Kidney epithelial cell (primary cell): ENCODE measurements at regions not wholly inside any gene's neighbourhood (a gene's known extent, or its start where the extent isn't known, plus 50 kb on each side); places are given as distances from the start of the nearest gene placed in this dataset.

Experiments used
- DNase-seq: peaks from one replicate; pipeline ENCODE4 v3.0.0-alpha.2; 2010; ENCODE audit warnings: low read depth
- H3K27me3 ChIP-seq: 2 replicates; pipeline ENCODE4 v1.6.0; 2011; ENCODE audit warnings: low read length; ENCODE audit not compliant: control insufficient read depth, insufficient read depth
- H3K36me3 ChIP-seq: 2 replicates; pipeline ENCODE4 v1.5.1; 2011; ENCODE audit warnings: low read length; ENCODE audit not compliant: control insufficient read depth, insufficient read depth
- H3K4me3 ChIP-seq: 2 replicates; pipeline ENCODE4 v1.5.1; 2011; ENCODE audit warnings: low read depth, mild to moderate bottlenecking, control low read depth, low read length
- CTCF ChIP-seq: IDR thresholded peaks from 2 replicates; pipeline ENCODE4 v1.5.1; 2011; ENCODE audit warnings: mild to moderate bottlenecking, moderate library complexity, low read length, control low read depth, inconsistent platforms; ENCODE audit not compliant: insufficient read depth, poor library complexity, severe bottlenecking

- no peak for TF ChIP-seq CTCF
- no peak overlapping the region for H3K4me3 ChIP-seq
- H3K27me3 ChIP-seq: no peaks in the 10 kb centered on the region
- H3K36me3 ChIP-seq: no peaks in the 10 kb centered on the region
- DNase-seq: no peak
Observed at GRCh38 chr20:54320148-54320607, 112.3 kb downstream of the PFDN4 start.

GRCh38 chr20:54321352-54322087 lies 113.6 kb downstream of the PFDN4 start:
- Histone ChIP-seq H3K27me3 (no peaks in the 10 kb centered on the region), H3K36me3 (no peaks in the 10 kb centered on the region), H3K4me3 (no peak overlapping the region)
- TF ChIP-seq CTCF: no peak
- no peak for DNase-seq

- no peak overlapping the region for H3K4me3 ChIP-seq
- H3K27me3 ChIP-seq: no peaks in the 10 kb centered on the region
- no peak for TF ChIP-seq CTCF
- H3K36me3 ChIP-seq: no peaks in the 10 kb centered on the region
- no peak for DNase-seq
Observed at GRCh38 chr20:54323227-54323734, 115.4 kb downstream of the PFDN4 start.

GRCh38 chr20:54324041-54324440 lies 116.2 kb downstream of the PFDN4 start:
- Histone ChIP-seq H3K27me3 (no peaks in the 10 kb centered on the region), H3K4me3 (no peak overlapping the region), H3K36me3 (no peaks in the 10 kb centered on the region)
- TF ChIP-seq CTCF: no peak
- no peak for DNase-seq

GRCh38 chr20:54324652-54325285 lies 116.9 kb downstream of the PFDN4 start:
- DNase-seq: no peak
- no peak for TF ChIP-seq CTCF
- Histone ChIP-seq H3K4me3 (no peak overlapping the region), H3K36me3 (no peaks in the 10 kb centered on the region), H3K27me3 (no peaks in the 10 kb centered on the region)

- no peak for DNase-seq
- Histone ChIP-seq H3K4me3 (no peak overlapping the region), H3K27me3 (no peaks in the 10 kb centered on the region), H3K36me3 (no peaks in the 10 kb centered on the region)
- TF ChIP-seq CTCF: no peak
Observed at GRCh38 chr20:54335299-54335698, 127.4 kb downstream of the PFDN4 start.
